CD4-positive, alpha-beta T cell treated with Interleukin-1 beta for 1 hour (primary cell): ENCODE measurements at regions not wholly inside any gene's neighbourhood (a gene's known extent, or its start where the extent isn't known, plus 50 kb on each side); places are given as distances from the start of the nearest gene placed in this dataset.

Experiments used
- DNase-seq, 2 donors: peaks; one replicate each; pipeline ENCODE4 v3.0.0-alpha.2; 2020 to 2022

- no peak for DNase-seq
Measured at GRCh38 chr14:104292084-104292970, 153.9 kb downstream of the KIF26A start.

- DNase-seq, result no peak
Measured at GRCh38 chr14:104293231-104293841, 154.9 kb downstream of the KIF26A start.

- DNase-seq, result no peak
Measured at GRCh38 chr14:104293851-104294627, 155.7 kb downstream of the KIF26A start.

GRCh38 chr14:104294628-104294982 lies 156.2 kb downstream of the KIF26A start:
- DNase-seq, result no peak

GRCh38 chr14:104294983-104295680 lies 156.7 kb downstream of the KIF26A start:
- no peak for DNase-seq

GRCh38 chr14:104295681-104296387 lies 157.4 kb downstream of the KIF26A start:
- no peak for DNase-seq

GRCh38 chr14:104296388-104297312 lies 158.3 kb downstream of the KIF26A start:
- no peak for DNase-seq

GRCh38 chr14:104297313-104297704 lies 158.9 kb downstream of the KIF26A start:
- DNase-seq, result no peak

GRCh38 chr14:104297721-104298401 lies 159.5 kb downstream of the KIF26A start:
- DNase-seq, result no peak

- DNase-seq, result no peak
Measured at GRCh38 chr14:104298458-104298857, 160.1 kb downstream of the KIF26A start.

- DNase-seq, result no peak
Measured at GRCh38 chr14:104299993-104300761, 161.8 kb downstream of the KIF26A start.

GRCh38 chr14:104301731-104302460 lies 163.5 kb downstream of the KIF26A start:
- DNase-seq, result no peak

- no peak for DNase-seq
Measured at GRCh38 chr14:104302794-104303405, 164.5 kb downstream of the KIF26A start.

GRCh38 chr14:104303705-104304425 lies 165.5 kb downstream of the KIF26A start:
- DNase-seq, result no peak

GRCh38 chr14:104304451-104305351 lies 166.3 kb downstream of the KIF26A start:
- no peak for DNase-seq
